ENCODE measurements at regions not wholly inside any gene's neighbourhood (a gene's known extent, or its start where the extent isn't known, plus 50 kb on each side); places are given as distances from the start of the nearest gene placed in this dataset. TPM values are rescaled to one million over a fixed set of nuclear protein-coding genes. Genes with fewer than 3 reads are reported as not detected.

GRCh38 chr11:79493555-79494171 lies 52.8 kb upstream of the TENM4 start:
- Histone ChIP-seq H3K27ac (no peak overlapping the region), H3K27me3 (no peaks in the 10 kb centered on the region), H3K79me2 (ENCODE audit: low read depth) (no peaks in the 10 kb centered on the region), H3K4me1 (peaks cover 12% of the 10 kb centered on the region), H4K20me1 (ENCODE audit: low read depth) (no peaks in the 10 kb centered on the region), H3K9ac (no peak overlapping the region), H3K9me3 (ENCODE audit: low read depth) (no peaks in the 10 kb centered on the region), H3K4me3 (no peak overlapping the region), H3F3A (ENCODE audit: low read depth) (peaks cover 9% of the 10 kb centered on the region), H3K36me3 (no peaks in the 10 kb centered on the region), H3K4me2 (no peak overlapping the region), H2AFZ (replicated peaks) (peak overlapping the region; percentile 29)
- Mint-ChIP-seq H3K27ac (no peak overlapping the region), H3K27me3 (ENCODE audit: insufficient read depth, low read depth) (peaks cover 3% of the 10 kb centered on the region), H3K4me3 (no peak overlapping the region), H3K4me1 (peaks cover 23% of the 10 kb centered on the region), H3K36me3 (no peaks in the 10 kb centered on the region), H3K9me3 (peaks cover 12% of the 10 kb centered on the region)
- DNase-seq (ENCODE audit: low spot score) = peak; percentile 90
- TF ChIP-seq CTCF (IDR thresholded peaks at IDR 0.05) = peak; percentile 88
- TF ChIP-seq EZH2phosphoT487 (IDR thresholded peaks at IDR 0.05) = no peak

- H3K4me1 ChIP-seq = peaks cover 12% of the 10 kb centered on the region
- H3K4me3 Mint-ChIP-seq = no peak overlapping the region
- no peak overlapping the region for H3K4me3 ChIP-seq
- peaks cover 9% of the 10 kb centered on the region for H3F3A ChIP-seq (ENCODE audit: low read depth)
- peak overlapping the region; percentile 35 for H3K4me2 ChIP-seq
- no peaks in the 10 kb centered on the region for H3K36me3 ChIP-seq
- H4K20me1 ChIP-seq (ENCODE audit: low read depth) = no peaks in the 10 kb centered on the region
- H3K9me3 Mint-ChIP-seq = peaks cover 4% of the 10 kb centered on the region
- no peaks in the 10 kb centered on the region for H3K79me2 ChIP-seq (ENCODE audit: low read depth)
- H3K36me3 Mint-ChIP-seq = no peaks in the 10 kb centered on the region
- TF ChIP-seq CTCF (IDR thresholded peaks at IDR 0.05) (no peak), EZH2phosphoT487 (IDR thresholded peaks at IDR 0.05) (no peak), EZH2 (IDR thresholded peaks at IDR 0.05) (no peak)
- H3K9me3 ChIP-seq (ENCODE audit: low read depth) = no peaks in the 10 kb centered on the region
- peaks cover 25% of the 10 kb centered on the region for H3K4me1 Mint-ChIP-seq
- H2AFZ ChIP-seq (replicated peaks) = no peak overlapping the region
- peaks cover 3% of the 10 kb centered on the region for H3K27me3 Mint-ChIP-seq (ENCODE audit: insufficient read depth, low read depth)
- H3K27me3 ChIP-seq = peaks cover 13% of the 10 kb centered on the region
- peak; percentile 39 for DNase-seq (ENCODE audit: low spot score)
- H3K27ac ChIP-seq = no peak overlapping the region
- H3K9ac ChIP-seq = no peak overlapping the region
- no peak overlapping the region for H3K27ac Mint-ChIP-seq
Observed at GRCh38 chr11:79492008-79492407, 51.2 kb upstream of the TENM4 start.

Small RNAs in the stretch of these regions (microRNA-seq; reads per million reads assigned to microRNA genes)
- gene MIR4300 = not detected

Small RNAs in the stretch of these regions (small RNA-seq; reads per million reads assigned to genes)
- gene AP002802.2 (not detected), gene MIR4300 (not detected), gene MTND4LP18 (not detected), gene RNU6-544P (not detected)

All from neural progenitor cell (in vitro differentiated cells).